ENCODE measurements at regions not wholly inside any gene's neighbourhood (a gene's known extent, or its start where the extent isn't known, plus 50 kb on each side); places are given as distances from the start of the nearest gene placed in this dataset.
A peak's percentile ranks its signal among the peaks of the same experiment; 100 is the strongest.

DNA sequence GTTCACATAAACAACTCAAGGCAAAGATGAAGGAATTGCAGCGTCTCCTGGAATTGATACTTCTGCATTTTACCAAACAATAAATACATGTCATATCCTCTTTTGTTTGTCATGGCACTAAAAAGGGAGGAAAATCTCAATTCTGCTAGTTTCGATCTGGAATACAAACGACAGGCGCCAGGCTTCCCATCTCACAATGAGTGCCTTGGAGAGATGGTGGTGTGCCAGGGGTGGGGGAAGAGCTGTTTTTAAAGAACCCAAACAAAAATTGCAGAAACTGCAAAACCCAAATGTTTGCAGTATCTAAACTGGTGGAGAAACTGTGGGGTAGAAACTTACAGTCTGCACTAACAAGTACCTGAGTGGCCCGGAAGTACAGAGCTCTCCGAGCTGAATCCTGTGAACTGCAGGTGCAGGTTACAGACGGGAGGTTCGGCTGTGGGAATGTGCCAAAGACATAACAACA, 53.0 kb upstream of the KLF3 start:
- intact Hi-C loops (cut with micrococcal nuclease) (no loop called here), in situ Hi-C loops (cut with MboI) (no loop called here)
- no TSS peak for BruUV-seq (replicated peaks)
- Histone ChIP-seq H3K4me3 (no peak overlapping the region), H3K36me3 (ENCODE audit: control insufficient read depth, insufficient read depth, low read length) (no peaks in the 10 kb centered on the region), H3K9me1 (ENCODE audit: control insufficient read depth, insufficient read depth, low read length) (no peaks in the 10 kb centered on the region), H2AFZ (ENCODE audit: low read depth, low read length) (peak overlapping the region; percentile 69; the same call in 1 of the 2 replicates), H3K9me3 (replicated peaks; ENCODE audit: control insufficient read depth, insufficient read depth, low read depth, low read length) (no peaks in the 10 kb centered on the region), H4K20me1 (replicated peaks; ENCODE audit: control insufficient read depth, insufficient read depth, low read length) (no peaks in the 10 kb centered on the region), H3K79me2 (ENCODE audit: control insufficient read depth, insufficient read depth, low read length) (no peaks in the 10 kb centered on the region), H3K27ac (ENCODE audit: extremely low read depth, low read depth, low read length) (no peak overlapping the region), H3K4me2 (ENCODE audit: insufficient read depth, low read length) (no peak overlapping the region), H3K9ac (ENCODE audit: insufficient read depth in 1 of 2, low read depth in 2 of 2, low read length in 2 of 2) (no peak overlapping the region), H3K27me3 (ENCODE audit: control insufficient read depth in 2 of 2, insufficient read depth in 2 of 2, low read length in 2 of 2) (no peaks in the 10 kb centered on the region), H3K4me1 (replicated peaks in 1 of 2; ENCODE audit: control insufficient read depth in 2 of 2, insufficient read depth in 2 of 2, low read length in 2 of 2) (peaks cover 12 to 21% of the 10 kb centered on the region in 2 experiments; a peak in 3 of 5 replicates)
- no peak for FAIRE-seq
- ChIA-PET POLR2A (no interaction called here), CTCF (ENCODE audit: low intra/inter-chr PET ratio) (no interaction called here)
- ATAC-seq = no peak
- DNase-seq (ENCODE audit: extremely low read depth in 1 of 4, low spot score in 3 of 4) = no peak
- 46% methylated on average over 8 of the region's 8 CpGs for WGBS (ENCODE audit: insufficient coverage, low coverage, missing lambda C conversion rate)
- TF ChIP-seq ZNF197 (CRISPR knock-in tag; IDR thresholded peaks at IDR 0.05; ENCODE audit: low read depth) (no peak), SMAD2 (IDR thresholded peaks at IDR 0.05; ENCODE audit: low read depth, low read length) (no peak), TBP (optimal IDR thresholded peaks at IDR 0.05; ENCODE audit: low read depth, low read length) (no peak), SAFB2 (IDR thresholded peaks at IDR 0.05; ENCODE audit: borderline replicate concordance, low read depth, low read length, severe bottlenecking) (no peak), MED1 (CRISPR knock-in tag; IDR thresholded peaks at IDR 0.05; ENCODE audit: borderline replicate concordance) (no peak), TCF3 (CRISPR knock-in tag; IDR thresholded peaks at IDR 0.05) (no peak), ETV6 (IDR thresholded peaks at IDR 0.05; ENCODE audit: borderline replicate concordance in 1 of 2, low read depth in 2 of 2, low read length in 1 of 2) (no peak), ETV6 (CRISPR knock-in tag; IDR thresholded peaks at IDR 0.05; ENCODE audit: borderline replicate concordance) (no peak), ELF4 (CRISPR knock-in tag; IDR thresholded peaks at IDR 0.05) (no peak), CBX1 (IDR thresholded peaks at IDR 0.05; ENCODE audit: low read depth) (no peak), ZNF717 (CRISPR knock-in tag; IDR thresholded peaks at IDR 0.05) (no peak)
- TF ChIP-seq, protein P1, sequence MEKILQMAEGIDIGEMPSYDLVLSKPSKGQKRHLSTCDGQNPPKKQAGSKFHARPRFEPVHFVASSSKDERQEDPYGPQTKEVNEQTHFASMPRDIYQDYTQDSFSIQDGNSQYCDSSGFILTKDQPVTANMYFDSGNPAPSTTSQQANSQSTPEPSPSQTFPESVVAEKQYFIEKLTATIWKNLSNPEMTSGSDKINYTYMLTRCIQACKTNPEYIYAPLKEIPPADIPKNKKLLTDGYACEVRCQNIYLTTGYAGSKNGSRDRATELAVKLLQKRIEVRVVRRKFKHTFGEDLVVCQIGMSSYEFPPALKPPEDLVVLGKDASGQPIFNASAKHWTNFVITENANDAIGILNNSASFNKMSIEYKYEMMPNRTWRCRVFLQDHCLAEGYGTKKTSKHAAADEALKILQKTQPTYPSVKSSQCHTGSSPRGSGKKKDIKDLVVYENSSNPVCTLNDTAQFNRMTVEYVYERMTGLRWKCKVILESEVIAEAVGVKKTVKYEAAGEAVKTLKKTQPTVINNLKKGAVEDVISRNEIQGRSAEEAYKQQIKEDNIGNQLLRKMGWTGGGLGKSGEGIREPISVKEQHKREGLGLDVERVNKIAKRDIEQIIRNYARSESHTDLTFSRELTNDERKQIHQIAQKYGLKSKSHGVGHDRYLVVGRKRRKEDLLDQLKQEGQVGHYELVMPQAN (IDR thresholded peaks at IDR 0.05; ENCODE audit: borderline replicate concordance) = no peak
- TF ChIP-seq, protein P2, sequence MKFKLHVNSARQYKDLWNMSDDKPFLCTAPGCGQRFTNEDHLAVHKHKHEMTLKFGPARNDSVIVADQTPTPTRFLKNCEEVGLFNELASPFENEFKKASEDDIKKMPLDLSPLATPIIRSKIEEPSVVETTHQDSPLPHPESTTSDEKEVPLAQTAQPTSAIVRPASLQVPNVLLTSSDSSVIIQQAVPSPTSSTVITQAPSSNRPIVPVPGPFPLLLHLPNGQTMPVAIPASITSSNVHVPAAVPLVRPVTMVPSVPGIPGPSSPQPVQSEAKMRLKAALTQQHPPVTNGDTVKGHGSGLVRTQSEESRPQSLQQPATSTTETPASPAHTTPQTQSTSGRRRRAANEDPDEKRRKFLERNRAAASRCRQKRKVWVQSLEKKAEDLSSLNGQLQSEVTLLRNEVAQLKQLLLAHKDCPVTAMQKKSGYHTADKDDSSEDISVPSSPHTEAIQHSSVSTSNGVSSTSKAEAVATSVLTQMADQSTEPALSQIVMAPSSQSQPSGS (CRISPR knock-in tag; IDR thresholded peaks at IDR 0.05) = no peak
- TF ChIP-seq, protein P3, sequence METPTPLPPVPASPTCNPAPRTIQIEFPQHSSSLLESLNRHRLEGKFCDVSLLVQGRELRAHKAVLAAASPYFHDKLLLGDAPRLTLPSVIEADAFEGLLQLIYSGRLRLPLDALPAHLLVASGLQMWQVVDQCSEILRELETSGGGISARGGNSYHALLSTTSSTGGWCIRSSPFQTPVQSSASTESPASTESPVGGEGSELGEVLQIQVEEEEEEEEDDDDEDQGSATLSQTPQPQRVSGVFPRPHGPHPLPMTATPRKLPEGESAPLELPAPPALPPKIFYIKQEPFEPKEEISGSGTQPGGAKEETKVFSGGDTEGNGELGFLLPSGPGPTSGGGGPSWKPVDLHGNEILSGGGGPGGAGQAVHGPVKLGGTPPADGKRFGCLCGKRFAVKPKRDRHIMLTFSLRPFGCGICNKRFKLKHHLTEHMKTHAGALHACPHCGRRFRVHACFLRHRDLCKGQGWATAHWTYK (CRISPR knock-in tag; IDR thresholded peaks at IDR 0.05) = no peak
- TF ChIP-seq, protein P4, sequence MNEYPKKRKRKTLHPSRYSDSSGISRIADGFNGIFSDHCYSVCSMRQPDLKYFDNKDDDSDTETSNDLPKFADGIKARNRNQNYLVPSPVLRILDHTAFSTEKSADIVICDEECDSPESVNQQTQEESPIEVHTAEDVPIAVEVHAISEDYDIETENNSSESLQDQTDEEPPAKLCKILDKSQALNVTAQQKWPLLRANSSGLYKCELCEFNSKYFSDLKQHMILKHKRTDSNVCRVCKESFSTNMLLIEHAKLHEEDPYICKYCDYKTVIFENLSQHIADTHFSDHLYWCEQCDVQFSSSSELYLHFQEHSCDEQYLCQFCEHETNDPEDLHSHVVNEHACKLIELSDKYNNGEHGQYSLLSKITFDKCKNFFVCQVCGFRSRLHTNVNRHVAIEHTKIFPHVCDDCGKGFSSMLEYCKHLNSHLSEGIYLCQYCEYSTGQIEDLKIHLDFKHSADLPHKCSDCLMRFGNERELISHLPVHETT (CRISPR knock-in tag; conservative IDR thresholded peaks at IDR 0.05 in 1 of 2, IDR thresholded peaks at IDR 0.05 in 1 of 2) = no peak
- TF ChIP-seq, protein P5, sequence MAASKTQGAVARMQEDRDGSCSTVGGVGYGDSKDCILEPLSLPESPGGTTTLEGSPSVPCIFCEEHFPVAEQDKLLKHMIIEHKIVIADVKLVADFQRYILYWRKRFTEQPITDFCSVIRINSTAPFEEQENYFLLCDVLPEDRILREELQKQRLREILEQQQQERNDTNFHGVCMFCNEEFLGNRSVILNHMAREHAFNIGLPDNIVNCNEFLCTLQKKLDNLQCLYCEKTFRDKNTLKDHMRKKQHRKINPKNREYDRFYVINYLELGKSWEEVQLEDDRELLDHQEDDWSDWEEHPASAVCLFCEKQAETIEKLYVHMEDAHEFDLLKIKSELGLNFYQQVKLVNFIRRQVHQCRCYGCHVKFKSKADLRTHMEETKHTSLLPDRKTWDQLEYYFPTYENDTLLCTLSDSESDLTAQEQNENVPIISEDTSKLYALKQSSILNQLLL (CRISPR knock-in tag; IDR thresholded peaks at IDR 0.05; ENCODE audit: borderline replicate concordance) = no peak

Measured in K562 (cell line).